AG09309 (cell line): ENCODE measurements at regions not wholly inside any gene's neighbourhood (a gene's known extent, or its start where the extent isn't known, plus 50 kb on each side); places are given as distances from the start of the nearest gene placed in this dataset.

Experiments used
- DNase-seq: peaks from one replicate; pipeline ENCODE4 v3.0.0-alpha.2; 2010; ENCODE audit warnings: low read depth
- H3K4me3 ChIP-seq: 2 replicates; pipeline ENCODE4 v1.5.1; 2011; ENCODE audit warnings: mild to moderate bottlenecking, low read depth, low read length, moderate library complexity; ENCODE audit not compliant: control insufficient read depth
- TF ChIP-seq, protein P1 (sequence below): IDR thresholded peaks from 2 replicates; pipeline ENCODE4 v1.5.1; 2011; ENCODE audit warnings: mild to moderate bottlenecking, low read depth, low read length, inconsistent platforms; ENCODE audit not compliant: insufficient read depth, control insufficient read depth; ENCODE audit errors: missing control alignments

DNA sequence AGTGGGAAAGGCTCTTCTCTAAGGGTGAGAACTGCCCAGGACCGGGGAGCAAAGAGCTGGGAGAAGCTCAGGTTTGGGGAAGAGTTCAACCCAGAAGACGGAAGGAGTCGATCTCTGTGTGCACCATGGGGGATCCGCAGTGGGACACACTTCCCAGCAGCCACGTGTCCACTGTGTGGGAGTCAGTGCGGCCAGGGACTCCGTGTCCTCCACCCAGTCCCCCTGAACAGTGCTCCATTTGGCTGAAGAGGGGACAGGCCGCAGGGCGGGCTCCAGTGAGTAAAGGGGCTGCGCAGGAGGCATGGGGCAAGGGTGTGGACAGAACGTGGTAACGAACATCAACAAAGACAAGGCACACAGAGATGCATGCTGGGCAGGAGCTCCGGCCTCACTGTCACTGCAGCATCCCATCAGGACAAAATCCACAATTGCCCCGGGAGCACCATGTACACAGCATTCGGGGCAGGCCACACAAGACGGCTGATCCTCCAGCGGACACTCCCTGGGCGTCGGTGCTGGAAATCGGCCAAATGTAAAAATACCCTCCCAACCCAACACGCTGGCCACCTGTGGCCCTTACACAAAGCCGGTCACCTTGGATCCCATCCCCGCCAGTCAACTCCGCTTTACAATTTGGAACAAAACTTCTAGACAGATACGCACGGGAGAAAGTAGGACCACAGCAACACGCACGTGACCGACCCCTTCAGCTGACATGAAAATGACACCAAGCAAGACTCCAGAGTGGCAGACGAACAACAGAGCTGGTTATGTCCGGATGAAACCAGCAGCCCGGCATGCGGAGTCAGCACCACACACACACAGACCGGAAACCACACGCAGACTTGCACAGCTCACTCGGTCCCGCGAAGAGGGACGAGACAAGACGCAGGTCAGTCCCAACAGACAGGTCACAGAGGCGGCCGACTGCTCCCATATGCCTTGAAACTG, 366.8 kb downstream of the SHANK2 start:
- H3K4me3 ChIP-seq = no peak overlapping the region
- TF ChIP-seq, protein P1, sequence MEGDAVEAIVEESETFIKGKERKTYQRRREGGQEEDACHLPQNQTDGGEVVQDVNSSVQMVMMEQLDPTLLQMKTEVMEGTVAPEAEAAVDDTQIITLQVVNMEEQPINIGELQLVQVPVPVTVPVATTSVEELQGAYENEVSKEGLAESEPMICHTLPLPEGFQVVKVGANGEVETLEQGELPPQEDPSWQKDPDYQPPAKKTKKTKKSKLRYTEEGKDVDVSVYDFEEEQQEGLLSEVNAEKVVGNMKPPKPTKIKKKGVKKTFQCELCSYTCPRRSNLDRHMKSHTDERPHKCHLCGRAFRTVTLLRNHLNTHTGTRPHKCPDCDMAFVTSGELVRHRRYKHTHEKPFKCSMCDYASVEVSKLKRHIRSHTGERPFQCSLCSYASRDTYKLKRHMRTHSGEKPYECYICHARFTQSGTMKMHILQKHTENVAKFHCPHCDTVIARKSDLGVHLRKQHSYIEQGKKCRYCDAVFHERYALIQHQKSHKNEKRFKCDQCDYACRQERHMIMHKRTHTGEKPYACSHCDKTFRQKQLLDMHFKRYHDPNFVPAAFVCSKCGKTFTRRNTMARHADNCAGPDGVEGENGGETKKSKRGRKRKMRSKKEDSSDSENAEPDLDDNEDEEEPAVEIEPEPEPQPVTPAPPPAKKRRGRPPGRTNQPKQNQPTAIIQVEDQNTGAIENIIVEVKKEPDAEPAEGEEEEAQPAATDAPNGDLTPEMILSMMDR = no peak
- no peak for DNase-seq

DNA sequence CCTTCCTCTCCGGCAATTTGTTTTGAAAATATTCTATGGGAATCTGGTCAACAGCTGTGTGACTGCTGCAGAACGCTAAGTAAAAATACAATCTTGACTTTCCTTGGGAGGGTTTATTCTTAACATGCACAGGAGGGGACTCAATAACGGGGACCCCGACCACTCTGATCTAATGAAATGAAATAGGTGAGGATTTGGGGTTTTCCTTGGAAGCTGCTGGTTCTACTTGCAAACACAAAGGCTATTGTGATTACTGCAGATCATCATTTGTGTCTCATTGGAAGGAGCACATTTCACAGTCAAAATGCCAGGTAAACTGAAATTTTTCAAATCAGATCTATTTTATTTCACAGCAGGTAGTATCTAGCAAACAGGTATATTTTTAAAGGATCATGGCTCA, 366.1 kb downstream of the SHANK2 start:
- no peak for DNase-seq
- TF ChIP-seq, protein P1 = no peak
- H3K4me3 ChIP-seq = no peak overlapping the region

DNA sequence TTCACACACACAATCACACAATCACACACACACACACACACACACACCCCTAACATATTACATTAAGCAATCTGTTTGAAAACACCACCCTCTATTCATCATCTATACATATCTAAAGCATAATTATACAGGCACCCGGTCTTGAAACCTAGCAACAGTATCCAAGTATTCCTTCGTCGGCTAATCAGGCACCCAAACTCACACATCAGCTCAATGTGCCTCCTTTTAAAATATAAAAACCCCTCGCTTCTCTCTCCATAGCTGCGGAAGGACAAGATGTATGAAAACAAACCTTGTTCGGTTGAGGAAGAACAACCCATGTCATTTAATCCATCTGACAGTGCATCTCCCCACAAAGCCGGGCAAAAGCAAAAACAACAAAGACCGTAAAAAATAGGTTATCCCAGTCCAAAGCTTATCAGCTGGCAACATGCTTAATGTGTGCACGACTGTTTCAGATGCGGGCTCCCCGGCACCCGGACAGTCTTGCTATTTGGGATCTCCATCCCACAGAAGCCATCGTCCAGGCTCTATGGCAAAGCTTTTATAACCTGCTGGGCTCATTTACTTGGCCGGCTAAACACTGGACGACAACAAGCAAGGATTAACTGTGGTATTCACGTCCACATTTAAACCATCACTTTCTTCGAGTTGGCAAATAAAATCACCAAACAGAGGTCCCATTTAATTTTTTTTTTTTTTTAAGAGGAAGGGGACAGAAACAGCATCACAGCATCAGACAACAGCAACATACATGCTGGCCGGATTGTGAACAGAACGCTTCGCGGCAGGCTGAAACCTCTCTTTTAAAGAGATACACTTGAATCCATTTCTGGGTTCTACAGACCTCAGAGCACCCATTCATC, 365.5 kb downstream of the SHANK2 start:
- TF ChIP-seq, protein P1 = no peak
- H3K4me3 ChIP-seq = no peak overlapping the region
- no peak for DNase-seq

DNA sequence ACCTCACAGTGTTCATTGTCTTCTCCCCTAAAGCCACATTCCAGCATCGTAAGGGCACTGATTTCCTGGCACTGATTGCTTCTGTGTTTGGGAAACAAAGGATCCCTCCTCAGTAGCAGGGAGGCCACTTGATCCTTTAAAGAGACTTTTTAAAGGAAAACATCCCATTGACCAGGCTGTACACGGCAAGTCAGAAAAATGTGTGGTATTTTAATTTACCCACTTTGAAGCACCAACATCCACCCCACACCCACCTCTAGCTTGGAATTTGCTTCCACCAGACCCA, 364.9 kb downstream of the SHANK2 start:
- TF ChIP-seq, protein P1 = no peak
- no peak overlapping the region for H3K4me3 ChIP-seq
- no peak for DNase-seq

DNA sequence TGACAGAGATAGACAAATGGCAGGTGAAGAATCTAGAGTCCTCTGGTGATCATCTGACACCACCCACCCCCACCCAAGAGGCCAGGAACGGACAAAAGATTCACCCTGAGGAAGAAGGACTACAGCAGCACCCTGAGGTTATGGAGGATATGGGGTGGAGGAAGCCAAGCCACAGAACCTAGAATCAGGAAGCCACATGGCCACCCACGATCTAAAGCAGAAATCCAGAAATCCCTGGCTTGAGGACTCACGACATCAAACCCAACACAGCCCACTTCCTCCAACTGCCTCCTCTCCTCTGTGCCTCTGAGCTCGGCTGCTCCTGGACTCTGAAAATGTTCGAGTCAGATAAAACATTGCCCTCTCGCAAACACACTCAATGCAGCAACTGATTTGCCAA, 364.3 kb downstream of the SHANK2 start:
- no peak for DNase-seq
- H3K4me3 ChIP-seq = no peak overlapping the region
- TF ChIP-seq, protein P1 = no peak

DNA sequence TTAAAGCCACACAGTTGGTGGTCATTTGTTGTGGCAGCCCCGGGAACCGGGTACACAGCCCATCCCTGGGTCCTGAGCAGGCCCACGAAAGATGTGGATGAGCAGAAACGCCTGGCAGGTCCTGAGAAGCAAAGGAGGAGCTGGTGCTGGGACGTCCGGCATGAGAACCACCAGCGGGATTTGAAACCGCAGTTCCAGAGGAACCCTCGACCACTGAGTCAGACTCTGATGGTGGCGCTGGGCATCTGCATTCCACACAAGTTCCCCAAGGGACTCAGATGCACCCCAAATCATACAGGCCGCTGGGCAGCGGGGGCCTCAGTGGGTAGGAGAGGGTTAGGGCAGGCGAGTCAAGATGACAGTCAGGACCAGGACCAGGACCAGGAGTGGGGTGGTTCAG, 363.0 kb downstream of the SHANK2 start:
- TF ChIP-seq, protein P1 = no peak
- DNase-seq = no peak
- no peak overlapping the region for H3K4me3 ChIP-seq
